ENCODE measurements at regions not wholly inside any gene's neighbourhood (a gene's known extent, or its start where the extent isn't known, plus 50 kb on each side); places are given as distances from the start of the nearest gene placed in this dataset.

DNA sequence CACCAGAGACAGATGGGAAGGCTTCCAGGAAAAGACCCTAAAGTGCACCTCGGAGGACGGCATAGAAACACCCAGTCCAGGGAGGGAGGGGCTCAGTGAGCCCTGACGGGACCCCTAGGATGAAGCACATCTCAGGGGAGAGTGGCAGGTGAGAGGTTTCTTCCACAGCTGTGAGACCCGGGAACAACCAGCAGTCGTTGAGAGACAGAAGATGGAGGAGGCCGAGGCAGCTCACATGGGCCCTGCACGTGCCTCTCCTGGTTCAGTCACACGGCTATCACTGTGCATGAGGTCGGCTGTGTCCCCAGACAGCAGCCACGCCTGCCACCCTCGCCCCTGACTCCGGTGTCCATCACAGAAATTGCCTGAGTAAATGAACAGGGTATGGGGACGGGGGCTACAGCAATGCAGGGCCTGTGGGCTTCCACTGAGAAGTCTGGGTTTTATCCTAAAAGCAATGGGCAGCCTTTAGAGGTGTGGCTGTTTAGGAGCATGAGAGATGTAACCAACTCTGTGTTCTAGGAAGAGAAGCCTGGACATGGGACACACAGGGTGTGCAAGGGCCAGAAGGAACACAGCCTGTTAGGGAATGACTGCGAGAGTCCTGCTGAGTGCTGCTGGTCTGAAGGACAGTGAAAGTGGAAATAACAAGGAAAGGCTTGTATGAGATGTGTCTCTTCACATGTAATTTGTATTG lies 102.0 kb downstream of the TMEM18 start:
- DNase-seq = no peak

DNA sequence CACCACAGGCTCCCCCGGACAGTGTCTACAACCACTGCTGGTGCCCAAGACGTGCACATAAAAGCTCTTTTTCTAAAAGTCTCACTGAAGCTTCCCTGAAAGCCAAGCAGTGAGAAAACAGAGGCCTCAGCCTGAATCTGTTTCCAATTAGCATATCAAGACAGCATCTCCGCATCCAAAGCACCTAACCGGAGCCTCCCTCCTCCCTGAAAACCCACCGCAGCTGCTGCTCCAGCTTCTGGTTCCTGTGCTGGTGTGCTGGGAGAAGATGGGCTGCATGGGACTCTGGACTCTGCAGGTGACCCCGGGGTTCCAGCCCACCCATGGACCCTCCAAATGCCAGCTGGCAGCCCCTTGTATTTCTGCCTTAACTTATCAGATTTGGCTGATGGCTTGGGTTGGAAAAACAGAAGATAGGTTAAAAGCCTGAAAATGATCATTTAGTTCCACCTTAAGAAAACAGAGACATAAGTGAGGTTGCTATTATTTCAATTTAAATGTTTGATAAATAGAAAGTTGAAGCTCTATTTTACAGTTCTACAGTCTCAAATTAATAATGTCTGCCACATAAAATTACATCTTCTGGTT lies 103.3 kb downstream of the TMEM18 start:
- DNase-seq = no peak

DNA sequence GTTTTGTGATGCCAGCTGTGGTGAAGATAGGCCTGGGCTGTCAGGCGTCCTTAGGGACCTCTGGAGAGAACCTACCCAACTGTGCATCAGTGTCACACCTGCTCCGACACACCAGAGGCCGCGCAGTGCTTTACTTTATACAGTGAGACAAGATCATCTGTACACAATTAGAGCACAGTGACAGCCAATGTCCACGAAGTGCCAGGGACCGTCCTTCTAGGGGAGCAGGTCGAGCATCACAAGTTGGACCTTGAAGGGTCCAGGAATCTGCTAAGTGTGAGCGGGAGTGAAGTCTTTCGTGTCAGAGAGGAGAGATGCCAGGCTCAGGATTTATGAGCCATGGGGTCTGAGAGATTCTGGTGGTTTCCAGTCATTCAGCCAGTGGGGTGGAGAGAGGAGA lies 104.2 kb downstream of the TMEM18 start:
- DNase-seq = no peak

DNA sequence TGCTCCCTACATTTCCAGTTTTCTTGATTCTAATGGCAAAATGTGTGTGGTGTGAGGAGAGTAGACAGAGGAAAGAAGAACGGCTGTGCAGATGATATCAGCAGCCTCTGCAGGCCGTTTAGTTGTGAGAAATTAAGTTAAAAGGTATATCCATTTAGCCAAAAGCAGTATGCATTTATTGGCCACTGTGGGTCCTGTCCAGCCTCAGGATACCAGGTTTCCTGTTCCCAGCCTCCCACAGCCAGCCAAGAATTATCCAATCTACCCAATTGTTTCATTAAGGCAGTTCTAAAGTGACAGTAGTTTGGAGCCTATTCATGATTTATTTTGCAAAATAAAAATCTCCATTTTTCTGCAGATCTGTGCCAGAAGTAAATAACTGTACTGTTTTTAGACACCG lies 107.5 kb downstream of the TMEM18 start:
- DNase-seq = no peak

DNA sequence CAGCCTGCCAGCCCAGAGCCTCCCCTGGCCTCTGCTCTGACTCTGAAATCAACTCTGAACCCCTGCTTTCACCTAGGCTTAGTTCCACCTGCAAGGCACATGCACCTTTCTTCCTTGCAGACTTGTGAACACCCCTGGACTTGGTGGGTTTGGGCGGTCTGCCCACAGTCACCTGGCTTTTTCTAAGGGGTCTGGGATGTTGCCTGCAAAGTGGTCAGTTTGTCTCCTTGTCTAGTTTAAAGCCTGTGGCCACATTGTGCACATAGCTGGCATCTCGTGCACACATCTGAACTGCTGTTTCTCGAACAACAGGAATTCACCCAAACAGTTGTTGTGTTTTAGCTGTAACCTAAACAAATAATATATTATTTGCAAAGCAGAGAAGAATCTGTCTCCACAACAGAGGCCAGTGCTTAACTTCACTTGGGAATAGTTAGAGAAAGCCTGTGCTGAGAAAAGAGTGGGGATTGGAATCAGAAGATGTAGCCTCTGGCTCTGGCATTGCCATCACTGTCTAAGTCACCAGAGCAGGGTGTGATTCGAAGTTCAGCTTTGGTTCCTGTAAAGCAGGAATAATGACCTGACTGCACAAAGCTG lies 108.5 kb downstream of the TMEM18 start:
- DNase-seq = no peak

DNA sequence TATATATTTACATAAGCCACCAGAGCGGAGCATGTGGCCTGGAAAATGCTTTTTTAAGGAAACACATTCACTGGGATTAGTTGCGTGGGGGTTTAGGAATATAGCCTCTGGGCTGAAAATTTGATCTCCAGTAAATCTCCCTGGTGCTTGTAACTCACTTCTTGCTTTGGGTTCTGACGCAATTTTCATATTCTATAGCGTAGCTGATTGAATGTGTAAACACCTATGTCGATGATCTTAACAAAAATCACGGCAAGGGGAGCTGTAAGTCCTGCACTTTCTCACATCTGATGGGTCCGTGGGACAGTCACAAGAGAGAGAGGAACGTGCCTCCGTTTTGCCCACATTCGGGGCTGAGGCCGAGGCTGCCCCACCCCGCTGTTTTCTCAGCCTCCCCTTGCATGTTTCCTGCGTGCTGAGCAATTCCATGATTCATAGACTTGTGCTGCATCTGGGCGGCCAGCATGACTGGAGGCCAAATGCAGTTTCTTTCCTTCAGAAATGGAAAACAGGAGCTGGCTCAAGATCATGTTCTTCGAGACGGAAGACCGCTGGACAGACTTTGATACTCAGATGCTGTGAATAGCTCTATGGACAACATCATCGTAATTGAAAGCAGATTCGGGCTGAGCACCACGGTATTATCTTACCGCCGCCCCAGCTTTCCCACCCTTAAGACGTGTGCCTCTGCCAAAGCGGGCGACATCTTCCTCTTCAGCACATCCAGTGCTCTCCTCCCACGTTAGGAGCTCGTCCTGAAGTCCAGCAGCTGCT lies 109.2 kb downstream of the TMEM18 start:
- no peak for DNase-seq

DNA sequence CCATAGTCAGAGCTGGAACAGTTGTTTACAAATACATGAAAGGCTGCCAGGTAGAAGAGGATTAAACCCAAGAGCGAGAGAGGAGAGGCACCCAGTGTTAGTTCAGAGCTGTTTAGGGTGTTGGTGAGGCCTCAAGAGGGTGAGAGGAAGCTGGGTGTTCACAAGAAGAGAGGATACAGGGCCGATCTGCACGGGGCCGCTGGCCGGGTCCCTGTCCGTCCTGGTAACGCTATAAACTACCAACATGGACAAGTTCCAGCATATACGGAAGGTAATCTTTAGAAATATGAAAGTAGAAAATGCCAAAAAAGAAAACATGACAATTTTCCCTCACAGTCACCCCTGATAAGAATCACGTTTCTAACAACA lies 109.7 kb downstream of the TMEM18 start:
- DNase-seq = no peak

DNA sequence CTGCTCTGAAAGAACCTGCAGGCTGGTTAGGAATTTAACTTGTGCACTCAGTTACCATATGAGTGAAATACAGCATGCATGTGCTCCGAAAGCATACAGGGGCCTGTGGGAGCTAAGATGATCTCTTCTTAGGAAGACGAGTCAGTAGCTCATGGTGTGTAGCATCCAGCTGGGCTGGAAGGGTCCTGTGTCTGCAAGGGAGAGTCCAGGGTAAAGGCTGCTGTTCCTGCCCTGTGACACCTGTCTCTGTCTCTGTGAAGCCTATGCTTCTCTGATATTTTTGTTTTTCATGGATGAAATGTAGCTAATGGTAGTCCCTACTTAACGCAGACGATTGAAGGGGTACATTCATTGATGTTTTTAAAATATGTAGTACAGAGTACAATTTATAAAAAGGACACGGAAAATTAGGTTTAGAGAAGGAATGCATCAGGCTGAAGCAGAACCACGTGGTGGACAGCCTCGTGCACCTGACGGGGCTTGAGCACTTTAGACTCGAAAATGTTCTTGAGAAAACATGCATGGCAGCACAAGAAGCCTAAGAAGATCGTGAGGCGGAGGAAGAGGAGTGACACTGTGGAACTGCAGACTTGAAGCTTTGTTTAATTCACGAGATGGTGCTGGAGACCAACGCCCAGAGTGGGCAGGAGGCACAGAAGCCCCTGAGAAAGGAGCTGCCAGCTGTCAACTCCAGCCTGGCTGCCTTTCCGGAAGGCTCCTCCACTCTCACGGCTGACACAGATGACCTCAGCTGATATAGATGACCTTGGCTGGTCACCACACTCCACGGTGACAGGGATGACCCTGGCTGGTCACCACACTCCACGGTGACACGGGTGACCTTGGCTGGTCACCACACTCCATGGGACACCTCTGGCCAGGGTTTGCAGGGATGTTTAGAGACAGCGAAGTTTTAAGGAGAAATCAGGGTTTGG lies 110.6 kb downstream of the TMEM18 start:
- no peak for DNase-seq

DNA sequence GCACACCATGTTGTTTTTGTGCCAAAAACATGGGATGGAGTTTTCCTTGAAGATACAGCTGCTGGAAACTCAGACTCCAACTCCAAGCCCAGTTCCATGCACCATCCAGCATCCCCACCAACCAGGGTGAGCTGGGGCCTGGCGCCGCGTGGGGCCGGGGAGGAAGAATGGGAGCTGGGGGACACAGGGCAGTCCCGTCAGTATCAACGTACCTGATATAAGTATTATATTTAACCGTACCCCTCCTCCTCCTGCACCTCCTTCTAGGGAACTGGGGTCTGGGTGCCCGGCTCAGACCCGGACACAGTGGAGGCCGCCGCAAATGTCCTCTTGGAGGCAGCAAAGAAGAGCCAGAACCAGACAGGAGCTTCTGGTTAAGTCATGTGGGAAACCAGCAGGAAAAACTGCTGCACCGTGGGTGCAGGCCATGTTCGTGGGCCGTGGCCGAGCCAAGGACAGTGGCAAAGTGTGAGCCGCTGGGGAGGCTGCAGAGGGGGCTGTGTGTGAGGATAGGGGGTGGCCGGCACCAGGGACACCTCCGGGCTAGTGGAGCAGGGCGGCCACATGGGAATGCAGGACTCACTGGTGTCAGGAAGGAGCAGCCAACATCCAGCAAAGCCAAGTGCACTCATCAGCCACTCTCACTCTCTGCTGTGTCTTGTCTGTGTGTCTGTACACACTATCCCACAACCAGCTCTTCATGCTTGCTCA lies 112.6 kb downstream of the TMEM18 start:
- DNase-seq = no peak

DNA sequence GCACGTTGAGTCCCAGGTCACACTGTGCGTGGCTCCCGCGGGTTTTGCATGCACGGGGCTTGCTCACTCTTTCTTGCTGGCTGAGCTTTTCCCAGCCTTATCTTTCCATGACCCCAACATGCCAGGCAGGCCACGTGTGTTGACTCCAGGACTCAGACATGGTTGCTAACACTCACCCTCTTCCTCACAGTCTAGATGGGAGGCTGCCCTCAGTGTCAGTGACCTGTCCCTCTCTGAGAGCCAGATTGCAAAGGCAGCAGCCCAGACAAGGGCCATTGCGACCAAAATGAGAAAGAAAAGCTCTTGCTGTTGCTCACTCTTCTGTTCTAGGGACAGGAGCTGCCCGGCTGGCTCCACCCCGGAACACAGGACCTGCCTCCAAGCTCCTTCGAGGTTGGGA lies 113.7 kb downstream of the TMEM18 start:
- DNase-seq = no peak

DNA sequence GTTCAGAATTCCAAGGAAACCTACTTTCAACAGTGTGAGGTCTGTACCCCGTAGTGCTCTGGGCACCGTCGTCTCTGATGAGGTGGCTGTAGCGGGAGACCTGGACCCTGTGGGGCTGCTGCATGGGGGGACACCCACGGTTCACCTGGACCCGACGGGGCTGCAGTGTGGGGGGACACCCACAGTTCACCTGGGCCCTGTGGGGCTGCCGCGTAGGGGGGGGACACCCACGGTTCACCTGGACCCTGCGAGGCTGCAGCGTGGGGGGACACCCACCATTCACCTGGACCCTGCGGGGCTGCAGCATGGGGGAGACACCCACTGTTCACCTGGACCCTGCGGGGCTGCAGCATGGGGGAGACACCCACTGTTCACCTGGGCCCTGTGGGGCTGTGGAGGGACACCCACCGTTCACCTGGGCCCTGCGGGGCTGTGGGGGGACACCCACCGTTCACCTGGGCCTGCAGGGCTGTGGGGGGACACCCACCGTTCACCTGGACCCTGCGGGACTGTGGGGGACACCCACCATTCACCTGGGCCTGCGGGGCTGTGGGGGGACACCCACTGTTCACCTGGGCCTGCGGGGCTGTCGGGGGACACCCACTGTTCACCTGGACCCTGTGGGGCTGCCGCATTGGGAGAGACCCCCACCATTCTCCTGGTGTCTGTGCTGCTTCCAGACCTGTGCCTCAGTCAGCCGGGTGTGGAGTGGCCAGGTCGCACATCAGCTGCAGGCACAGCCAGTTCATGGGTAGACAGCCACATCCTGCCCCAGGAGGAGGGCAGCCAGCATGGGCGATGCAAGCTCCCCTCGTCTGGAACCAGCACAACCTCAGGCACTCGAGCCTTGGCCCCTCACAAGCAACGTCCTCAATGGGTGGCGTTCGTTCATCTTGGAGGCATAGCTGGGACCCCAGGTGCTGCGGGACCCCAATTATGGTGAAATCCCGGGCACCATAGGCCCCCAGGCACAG lies 114.5 kb downstream of the TMEM18 start:
- no peak for DNase-seq

DNA sequence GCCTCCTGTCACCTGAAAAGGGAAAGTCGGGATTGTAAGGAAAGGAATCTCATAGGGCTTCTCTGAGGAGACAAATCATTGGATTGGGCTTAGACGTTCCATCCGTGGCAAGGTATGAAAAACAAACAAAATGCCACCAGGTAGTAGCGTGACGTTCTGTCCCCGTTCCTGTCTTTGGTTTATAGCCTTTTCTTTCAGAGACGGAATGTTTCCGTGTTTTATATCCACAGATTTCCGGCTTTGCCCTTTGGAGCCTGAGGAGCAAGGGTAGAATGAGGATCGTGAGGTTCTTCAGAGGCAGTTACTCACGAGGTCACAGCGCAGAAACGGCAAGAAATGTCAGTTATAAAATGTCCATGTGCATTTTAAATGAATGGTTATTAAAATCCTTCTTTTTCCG lies 118.3 kb downstream of the TMEM18 start:
- DNase-seq = no peak

DNA sequence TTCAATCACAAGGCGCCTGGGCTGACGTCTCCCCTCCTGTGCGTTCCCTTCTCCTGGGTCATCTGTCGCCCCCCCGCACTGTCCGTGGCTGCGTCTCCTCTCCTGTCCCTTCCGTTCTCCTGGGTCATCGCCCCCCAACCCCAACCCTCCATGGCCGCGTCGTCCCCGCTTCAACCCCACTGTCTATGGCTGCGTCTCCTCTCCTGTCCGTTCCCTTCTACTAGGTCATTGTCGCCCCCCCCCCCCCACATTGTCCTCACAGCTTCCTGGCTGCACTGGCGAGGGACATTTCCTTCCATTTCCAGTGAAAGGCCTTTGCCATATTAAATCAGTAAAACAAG lies 118.9 kb downstream of the TMEM18 start:
- no peak for DNase-seq

DNA sequence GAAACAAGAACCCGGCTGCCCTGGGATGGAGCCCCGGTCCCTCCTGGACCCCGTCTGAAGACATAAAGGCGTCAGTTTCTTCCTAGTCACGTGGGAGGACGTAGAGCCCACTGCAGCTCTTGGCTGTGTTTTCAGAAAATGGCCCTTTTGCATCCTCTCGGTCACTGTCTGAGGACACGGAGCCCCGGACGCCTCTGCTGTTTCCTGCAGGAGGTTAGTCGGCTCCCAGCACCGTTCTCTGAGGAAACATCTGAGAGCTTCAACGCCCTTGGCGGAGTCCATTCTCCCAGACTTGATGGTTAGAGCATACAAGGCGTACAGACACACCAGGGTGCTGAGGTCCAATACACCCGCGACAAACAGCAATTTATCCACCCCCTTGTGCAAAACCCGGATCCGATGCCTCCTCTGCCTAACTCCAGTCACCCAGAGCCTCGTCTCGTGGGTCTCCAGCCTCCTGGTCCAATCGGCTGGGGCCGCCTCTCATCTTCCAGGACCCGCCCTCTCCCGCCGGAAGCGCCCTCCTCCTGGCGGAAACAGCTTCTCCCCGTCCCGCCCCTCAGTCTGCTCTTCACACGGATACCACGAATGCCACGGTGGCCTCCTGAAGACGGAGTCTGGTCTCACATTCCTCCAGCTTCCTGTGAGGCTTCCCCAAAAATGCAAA lies 119.4 kb downstream of the TMEM18 start:
- DNase-seq = no peak

DNA sequence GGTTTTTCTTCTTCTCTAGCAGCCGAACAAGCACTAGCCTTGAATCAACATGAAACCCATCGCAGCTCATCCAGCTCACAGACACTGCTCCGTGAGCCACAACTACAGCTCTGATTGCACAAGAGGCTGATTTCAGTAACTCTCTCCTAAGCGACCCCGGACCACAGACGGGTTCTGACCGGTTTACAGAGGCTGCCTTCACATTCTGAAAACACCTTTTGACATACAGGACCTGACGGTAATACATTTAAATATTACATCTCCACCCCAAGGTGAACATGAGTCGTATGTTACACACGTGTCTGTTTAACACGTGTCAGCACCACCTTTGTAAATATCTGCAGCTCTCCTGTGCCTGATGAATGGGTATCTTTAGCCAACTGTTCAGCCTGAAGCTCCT lies 120.7 kb downstream of the TMEM18 start:
- DNase-seq = no peak

DNA sequence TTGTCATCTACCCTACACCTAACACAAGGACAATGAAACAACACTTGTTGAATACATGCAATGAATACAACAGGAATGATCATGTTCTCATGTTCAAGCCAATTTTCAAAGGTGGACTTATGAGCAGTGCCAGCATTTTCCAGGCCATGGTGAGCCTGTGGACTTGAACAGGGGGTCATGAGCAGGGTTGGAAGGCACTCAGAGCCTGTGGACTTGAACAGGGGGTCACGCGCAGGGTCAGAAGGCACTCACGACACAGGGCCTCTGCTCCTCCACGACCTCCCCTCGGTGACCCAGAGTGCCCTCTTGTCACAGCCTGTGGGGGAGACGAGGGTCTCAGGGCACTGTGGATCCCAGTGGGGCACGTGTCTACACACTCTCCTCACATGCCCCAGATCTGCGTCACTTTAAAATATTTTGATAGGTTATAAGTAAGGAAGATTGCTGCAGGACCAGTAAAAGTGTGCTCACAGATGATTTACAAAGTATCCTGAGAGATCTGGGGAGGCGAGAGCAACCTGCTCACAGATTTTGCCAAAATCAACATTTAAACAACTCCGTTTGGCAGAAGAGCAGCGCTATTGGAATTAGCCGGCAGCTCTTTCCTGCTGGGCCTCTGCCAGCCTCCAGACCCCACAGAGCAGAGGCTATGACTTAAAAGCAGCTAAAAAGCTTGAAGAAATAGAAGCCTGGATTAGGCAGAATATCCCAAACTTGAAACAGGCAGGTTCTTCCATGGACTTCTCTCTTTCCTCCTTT lies 121.9 kb downstream of the TMEM18 start:
- no peak for DNase-seq

DNA sequence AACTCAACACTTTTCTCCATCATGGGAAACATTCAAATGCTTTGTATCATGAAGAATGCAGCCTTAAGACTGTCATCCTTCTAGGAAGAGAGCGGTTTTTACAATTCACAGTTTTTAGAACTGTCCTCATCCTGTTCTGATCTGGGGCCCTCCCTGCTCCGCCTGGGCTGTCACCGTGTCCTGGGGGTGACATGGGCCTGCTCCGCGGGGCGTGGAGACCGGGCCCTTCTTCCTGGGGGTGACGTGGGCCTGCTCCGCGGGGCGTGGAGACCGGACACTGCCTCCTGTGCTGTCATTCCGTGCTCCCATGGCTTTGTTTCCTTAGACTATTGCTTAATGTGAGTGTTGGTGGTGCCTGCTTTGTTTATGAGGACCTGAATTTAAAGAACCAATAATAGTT lies 122.8 kb downstream of the TMEM18 start:
- DNase-seq = no peak

DNA sequence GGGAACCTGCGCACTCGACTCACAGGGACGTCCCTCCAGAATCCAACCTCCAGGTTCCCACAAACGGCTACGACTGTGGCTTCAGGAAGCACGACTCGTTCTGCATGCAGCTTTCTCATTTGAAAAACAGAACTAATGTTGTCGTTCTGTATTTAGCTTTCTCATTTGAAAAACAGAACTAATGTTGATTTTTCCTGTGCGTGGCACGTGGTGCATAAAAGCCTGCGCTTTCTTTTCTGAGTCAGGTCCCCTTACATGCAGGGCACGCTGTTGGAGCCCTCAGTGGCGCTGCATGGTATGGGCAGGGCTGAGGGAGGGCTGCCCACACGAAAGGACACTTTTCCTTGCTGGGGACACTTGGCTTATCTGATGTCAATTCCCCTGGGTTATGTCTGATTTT lies 124.3 kb downstream of the TMEM18 start:
- DNase-seq = no peak

DNA sequence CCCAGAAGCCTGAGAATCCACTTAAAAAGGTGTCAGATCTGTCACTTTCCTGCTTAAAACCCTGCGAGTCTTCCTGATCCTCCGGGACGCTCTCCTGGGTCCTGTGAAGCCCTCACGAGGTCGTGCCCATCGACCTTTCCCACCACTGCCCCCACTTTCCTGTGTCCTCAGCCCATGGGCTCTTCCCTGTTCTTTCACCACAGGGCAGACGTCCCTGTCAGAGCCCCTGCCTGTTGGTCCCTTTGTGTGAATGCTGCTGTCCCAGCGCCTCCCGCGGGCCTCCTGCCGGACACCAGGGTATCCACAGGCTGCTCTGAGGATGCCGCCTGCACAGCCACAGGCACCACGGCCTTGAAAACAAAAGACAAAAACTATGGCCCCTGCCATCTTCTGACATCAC lies 125.6 kb downstream of the TMEM18 start:
- DNase-seq = no peak

All from CD4-positive, alpha-beta T cell treated with Interleukin-17A for 4 hours (primary cell).